ENCODE measurements at regions not wholly inside any gene's neighbourhood (a gene's known extent, or its start where the extent isn't known, plus 50 kb on each side); places are given as distances from the start of the nearest gene placed in this dataset.

DNA sequence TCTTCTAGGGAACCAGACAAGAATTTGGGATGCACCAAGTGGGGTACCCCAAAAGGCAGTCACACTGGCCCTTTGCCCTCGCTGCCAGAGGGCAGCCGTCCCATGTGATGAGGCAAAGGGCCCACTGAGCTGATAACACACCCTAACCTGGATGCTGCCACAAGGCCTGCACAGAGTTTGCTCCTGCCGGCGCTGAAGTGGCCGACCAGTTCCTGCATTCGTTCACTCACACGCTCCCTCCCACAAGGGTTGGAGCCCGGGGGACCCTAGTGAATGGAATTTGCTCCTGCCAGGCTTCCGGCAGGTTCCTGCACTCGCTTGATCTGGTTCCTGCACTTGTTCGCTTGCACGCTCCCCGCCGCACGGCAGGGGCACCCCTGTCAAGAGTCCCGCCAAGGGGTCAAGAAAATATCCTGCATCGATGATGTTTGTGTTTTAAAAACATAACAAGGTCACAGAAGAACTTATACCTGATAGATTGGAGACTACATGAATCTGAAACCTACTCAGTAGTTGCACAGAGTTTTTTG, 296.4 kb upstream of the VCX start:
- POLR2A ChIA-PET = no interaction called here
- H3K9me3 ChIP-seq (replicated peaks; ENCODE audit: control insufficient read depth, insufficient read depth, low read length) = no peaks in the 10 kb centered on the region
- no peaks in the 10 kb centered on the region for H4K20me1 ChIP-seq (replicated peaks; ENCODE audit: control insufficient read depth, extremely low read depth, insufficient read depth, low read length)
- H3K36me3 ChIP-seq (ENCODE audit: control insufficient read depth in 2 of 2, extremely low read depth in 1 of 2, insufficient read depth in 2 of 2, low read length in 2 of 2) = no peaks in the 10 kb centered on the region
- no peak overlapping the region for H3K9ac ChIP-seq (replicated peaks; ENCODE audit: extremely low read depth, insufficient read depth, low read length)
- H3K4me1 ChIP-seq (ENCODE audit: control insufficient read depth, extremely low read depth, insufficient read depth, low read length) = no peaks in the 10 kb centered on the region
- TF ChIP-seq MYC (IDR thresholded peaks at IDR 0.05; ENCODE audit: low read depth, low read length) (no peak), FOS (IDR thresholded peaks at IDR 0.05; ENCODE audit: borderline replicate concordance, insufficient read depth, low read length) (no peak), EZH2 (IDR thresholded peaks at IDR 0.05; ENCODE audit: borderline replicate concordance, low read depth, low read length, severe bottlenecking) (no peak), POLR2A (IDR thresholded peaks at IDR 0.05; ENCODE audit: low read depth, low read length) (no peak), POLR2AphosphoS5 (IDR thresholded peaks at IDR 0.05; ENCODE audit: insufficient read depth, low read depth, low read length) (no peak), CTCF (IDR thresholded peaks at IDR 0.05; ENCODE audit: extremely low read depth in 1 of 2, insufficient read depth in 1 of 2, low read depth in 1 of 2, low read length in 2 of 2) (no peak), GATA2 (IDR thresholded peaks at IDR 0.05; ENCODE audit: insufficient read depth, insufficient read length, low read depth, low read length) (no peak), JUN (IDR thresholded peaks at IDR 0.05; ENCODE audit: borderline replicate concordance, insufficient read depth, insufficient read length, low read depth) (no peak)
- TF ChIP-seq, protein P1, sequence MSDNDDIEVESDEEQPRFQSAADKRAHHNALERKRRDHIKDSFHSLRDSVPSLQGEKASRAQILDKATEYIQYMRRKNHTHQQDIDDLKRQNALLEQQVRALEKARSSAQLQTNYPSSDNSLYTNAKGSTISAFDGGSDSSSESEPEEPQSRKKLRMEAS (IDR thresholded peaks at IDR 0.05; ENCODE audit: insufficient read depth, insufficient read length) = no peak
- no peak overlapping the region for H3K4me2 ChIP-seq (ENCODE audit: insufficient read depth, low read length)
- BruUV-seq (replicated peaks) = no TSS peak
- no peaks in the 10 kb centered on the region for H3K9me1 ChIP-seq (replicated peaks; ENCODE audit: control insufficient read depth, extremely low read depth, insufficient read depth, low read length)
- DNase-seq (ENCODE audit: low read depth, low spot score) (no peak), FAIRE-seq (no peak)
- CTCF ChIA-PET = no interaction called here
- H3K27ac ChIP-seq (ENCODE audit: insufficient read depth, low read depth, low read length) = no peak overlapping the region
- no peaks in the 10 kb centered on the region for H3K79me2 ChIP-seq (ENCODE audit: control insufficient read depth, insufficient read depth, low read length)
- no peak overlapping the region for H3K4me3 ChIP-seq (replicated peaks in 1 of 3; ENCODE audit: insufficient read depth in 1 of 3, low read depth in 1 of 3, low read length in 3 of 3)
- dilution Hi-C loops (cut with MboI; ENCODE audit: extremely low pct_ligation_motif_present, low sequenced_read_pairs) = no loop called here
- intact Hi-C loops (cut with micrococcal nuclease) = no loop called here
- no peak overlapping the region for H2AFZ ChIP-seq (ENCODE audit: low read depth, low read length)
- H3K27me3 ChIP-seq (ENCODE audit: control insufficient read depth in 2 of 2, insufficient read depth in 2 of 2, low read length in 2 of 2) = no peaks in the 10 kb centered on the region
